ENCODE measurements at regions not wholly inside any gene's neighbourhood (a gene's known extent, or its start where the extent isn't known, plus 50 kb on each side); places are given as distances from the start of the nearest gene placed in this dataset.

DNA sequence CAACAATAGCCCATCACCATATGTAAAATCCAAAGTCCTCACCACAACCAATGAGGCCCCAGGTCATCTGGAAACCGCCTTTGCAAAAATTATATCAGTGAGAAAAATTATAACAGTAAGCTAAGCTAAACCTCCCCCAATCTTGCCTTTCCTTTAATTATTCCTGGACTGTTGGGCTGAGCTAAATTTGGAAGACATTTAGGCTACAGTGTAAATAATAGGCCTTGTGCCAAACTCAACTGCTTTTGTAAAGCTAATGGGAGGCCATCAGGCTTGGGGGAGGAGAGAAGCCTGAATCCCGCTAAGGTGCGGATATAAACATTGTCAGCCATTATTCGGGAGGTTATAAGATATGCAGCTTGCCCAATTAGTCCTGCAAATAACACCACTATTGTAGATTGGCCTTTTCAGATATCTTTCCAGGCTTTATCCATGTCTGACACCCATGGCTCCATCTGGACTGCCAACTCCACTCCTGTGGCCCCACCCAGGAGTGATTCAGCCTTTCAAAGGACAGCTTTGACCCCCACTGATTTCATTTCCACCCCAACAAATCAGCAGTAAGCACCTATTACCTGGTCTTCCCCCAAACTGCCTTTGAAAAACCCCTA lies 53.0 kb upstream of the CA12 start:
- TF ChIP-seq, protein P1, sequence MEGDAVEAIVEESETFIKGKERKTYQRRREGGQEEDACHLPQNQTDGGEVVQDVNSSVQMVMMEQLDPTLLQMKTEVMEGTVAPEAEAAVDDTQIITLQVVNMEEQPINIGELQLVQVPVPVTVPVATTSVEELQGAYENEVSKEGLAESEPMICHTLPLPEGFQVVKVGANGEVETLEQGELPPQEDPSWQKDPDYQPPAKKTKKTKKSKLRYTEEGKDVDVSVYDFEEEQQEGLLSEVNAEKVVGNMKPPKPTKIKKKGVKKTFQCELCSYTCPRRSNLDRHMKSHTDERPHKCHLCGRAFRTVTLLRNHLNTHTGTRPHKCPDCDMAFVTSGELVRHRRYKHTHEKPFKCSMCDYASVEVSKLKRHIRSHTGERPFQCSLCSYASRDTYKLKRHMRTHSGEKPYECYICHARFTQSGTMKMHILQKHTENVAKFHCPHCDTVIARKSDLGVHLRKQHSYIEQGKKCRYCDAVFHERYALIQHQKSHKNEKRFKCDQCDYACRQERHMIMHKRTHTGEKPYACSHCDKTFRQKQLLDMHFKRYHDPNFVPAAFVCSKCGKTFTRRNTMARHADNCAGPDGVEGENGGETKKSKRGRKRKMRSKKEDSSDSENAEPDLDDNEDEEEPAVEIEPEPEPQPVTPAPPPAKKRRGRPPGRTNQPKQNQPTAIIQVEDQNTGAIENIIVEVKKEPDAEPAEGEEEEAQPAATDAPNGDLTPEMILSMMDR (conservative IDR thresholded peaks at IDR 0.05; ENCODE audit: low read length), result no peak
- TF ChIP-seq EZH2phosphoT487 (IDR thresholded peaks at IDR 0.05; ENCODE audit: borderline replicate concordance), result no peak

All from Loucy (cell line).